GM21381 (cell line): ENCODE measurements at regions not wholly inside any gene's neighbourhood (a gene's known extent, or its start where the extent isn't known, plus 50 kb on each side); places are given as distances from the start of the nearest gene placed in this dataset.

ENCODE experiments used
- ATAC-seq: cut with Tn5 transposase; IDR thresholded peaks from one replicate; pipeline ENCODE4 v1.9.1; 2021; ENCODE audit warnings: mild to moderate bottlenecking, moderate library complexity; ENCODE audit not compliant: unreplicated experiment

DNA sequence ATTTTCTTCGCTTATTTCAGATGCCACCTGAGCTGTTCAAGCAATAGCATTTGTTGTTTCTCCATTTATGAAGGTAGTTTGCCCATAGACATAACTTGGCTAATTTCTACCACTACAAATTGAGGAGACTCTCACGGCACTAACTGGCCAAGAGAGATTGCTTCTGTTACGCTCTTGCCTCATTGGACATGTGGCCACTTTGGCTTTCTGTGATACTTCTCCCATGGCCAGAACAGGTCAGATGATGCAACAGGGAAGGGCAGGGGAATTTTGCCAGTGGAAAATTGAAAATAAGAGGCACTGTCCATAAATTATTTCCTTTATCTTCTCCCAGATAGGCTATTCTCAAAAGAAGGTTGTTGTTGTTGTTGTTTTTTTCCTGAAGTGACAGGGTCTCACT is 1633.3 kb upstream of the LRRTM3 start:
- ATAC-seq = no peak

GRCh38 chr10:65294329-65294728 is 1631.5 kb upstream of the LRRTM3 start:
- no peak for ATAC-seq

GRCh38 chr10:65301181-65301580 is 1624.7 kb upstream of the LRRTM3 start:
- ATAC-seq = no peak

DNA sequence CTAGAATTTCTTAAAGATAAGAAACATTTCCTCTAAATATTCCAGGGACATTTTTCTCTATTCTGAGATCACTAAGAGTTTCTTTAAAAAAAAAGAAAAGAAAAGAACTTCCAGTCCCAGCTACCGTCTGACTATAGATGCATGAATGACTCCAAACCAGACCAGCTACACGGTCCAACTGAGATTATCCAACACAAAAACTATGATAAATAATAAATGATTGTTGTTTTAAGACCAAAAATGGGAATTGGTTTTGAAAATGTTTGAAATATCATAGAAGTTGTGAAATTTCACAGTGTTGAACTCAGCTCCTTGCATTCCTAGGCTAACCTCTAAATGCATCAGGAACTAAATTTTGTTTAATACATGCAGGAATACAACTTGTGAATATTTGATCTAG is 1619.6 kb upstream of the LRRTM3 start:
- no peak for ATAC-seq

DNA sequence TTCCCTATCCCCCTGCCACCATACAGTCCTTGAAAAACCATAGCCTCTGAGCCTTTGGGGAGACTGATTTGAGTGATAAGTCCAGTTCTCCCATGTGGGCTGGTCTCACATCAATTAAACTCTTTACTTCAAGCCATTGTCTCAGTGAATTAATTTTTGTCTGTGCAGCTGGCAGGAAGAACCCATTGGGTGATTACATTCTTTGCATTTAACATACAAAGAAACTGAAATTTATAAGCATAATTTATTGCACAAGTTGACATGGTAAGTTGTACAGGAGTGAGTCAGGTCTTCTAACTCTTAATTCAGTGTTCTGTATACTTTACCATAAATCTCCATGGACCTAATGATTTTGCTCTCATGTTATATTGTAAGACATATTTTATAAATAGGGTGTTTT is 1613.0 kb upstream of the LRRTM3 start:
- no peak for ATAC-seq

- no peak for ATAC-seq
These were observed 1612.4 kb upstream of the LRRTM3 start for GRCh38 chr10:65313406-65313805.

DNA sequence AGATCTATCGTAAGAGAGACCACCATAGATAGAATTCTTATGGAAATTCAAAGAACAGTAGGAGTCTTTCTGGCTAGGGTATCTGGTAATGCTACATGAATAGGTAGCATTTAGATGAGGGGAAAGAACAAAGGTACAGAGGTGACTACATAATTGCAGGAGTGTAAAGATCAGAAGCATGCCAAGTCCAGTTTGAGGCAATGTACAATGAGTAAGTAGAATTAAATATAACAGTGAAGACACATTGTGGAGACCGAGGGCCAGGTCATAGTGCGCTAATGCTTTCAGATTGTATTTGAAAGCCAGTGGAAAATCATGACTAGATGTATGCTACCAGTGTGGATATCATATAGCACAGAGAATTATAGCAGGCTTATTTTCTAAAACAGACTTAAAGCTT is 1611.6 kb upstream of the LRRTM3 start:
- no peak for ATAC-seq

GRCh38 chr10:65319493-65319892 is 1606.3 kb upstream of the LRRTM3 start:
- ATAC-seq = no peak

DNA sequence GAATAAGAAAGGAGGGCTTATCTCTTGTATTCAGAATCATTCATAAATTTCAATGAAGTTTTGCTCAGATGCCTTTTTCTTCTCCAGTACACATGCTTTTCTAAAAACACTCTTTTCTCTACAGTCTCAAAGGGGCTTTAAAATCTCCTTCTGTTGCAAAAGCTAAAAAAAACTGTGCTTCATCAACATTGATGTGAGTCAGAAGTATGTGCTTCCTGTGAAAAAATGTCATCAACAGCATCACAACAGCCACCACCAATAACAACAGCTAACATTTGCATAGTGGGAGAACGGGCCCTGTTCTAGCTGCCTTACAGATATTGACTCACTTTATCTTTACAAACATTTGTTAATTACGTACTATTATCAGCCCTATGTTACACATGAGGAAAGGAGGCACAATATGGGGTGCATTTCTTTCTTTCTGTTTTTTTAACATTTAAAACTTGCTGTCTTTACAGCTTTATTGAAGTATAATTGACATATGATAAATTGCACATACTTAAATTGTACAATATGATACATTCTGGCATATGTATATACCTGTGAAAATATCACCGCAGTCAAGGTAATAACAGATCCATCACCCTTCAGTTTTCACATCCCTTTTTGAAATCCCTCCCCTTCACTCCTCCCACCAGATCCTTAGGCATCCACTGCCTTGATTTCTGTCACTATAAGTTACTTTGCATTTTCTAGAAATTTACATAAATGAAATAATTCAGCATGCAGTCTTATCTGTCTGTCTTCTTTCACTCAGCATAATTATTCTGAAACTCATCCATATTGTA is 1605.4 kb upstream of the LRRTM3 start:
- no peak for ATAC-seq

DNA sequence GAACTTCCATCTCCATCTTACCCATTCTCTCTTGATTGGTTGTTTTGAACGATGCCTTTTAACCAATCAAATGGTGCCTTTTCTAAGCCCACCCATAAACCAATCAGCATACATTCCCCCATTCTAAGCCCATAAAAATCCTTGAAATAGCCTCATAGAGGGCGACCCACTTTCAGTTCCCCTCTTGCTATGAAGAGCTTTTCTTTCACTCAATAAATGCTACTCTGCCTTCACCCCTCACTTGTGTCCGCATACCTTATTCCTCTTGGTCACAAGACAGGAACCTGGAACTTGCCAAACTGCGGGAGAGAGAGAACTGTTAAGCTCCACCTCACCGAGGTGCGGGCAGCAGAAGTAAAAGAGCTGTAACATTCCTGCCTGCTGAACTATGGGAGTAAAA is 1602.0 kb upstream of the LRRTM3 start:
- ATAC-seq = no peak

DNA sequence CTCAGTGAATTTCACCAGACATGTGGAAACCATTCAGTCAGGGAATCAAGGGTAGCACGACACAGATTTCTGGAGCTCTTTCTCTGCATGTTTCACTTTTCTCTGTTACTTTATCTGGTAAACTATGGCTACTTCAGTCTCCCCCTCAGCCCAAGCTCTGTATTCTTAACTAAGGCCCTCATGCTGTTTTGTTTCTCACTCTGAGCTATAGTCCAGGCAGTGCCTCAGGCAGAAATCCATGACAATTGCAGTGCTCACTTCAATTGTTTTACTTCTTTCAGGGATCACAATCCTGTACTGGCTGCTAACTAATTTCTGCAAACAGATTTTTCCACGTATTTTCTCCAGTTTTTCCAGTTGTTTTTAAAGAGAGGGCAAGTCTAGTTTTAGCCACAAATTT is 1599.9 kb upstream of the LRRTM3 start:
- no peak for ATAC-seq

GRCh38 chr10:65328486-65328885 is 1597.3 kb upstream of the LRRTM3 start:
- no peak for ATAC-seq

DNA sequence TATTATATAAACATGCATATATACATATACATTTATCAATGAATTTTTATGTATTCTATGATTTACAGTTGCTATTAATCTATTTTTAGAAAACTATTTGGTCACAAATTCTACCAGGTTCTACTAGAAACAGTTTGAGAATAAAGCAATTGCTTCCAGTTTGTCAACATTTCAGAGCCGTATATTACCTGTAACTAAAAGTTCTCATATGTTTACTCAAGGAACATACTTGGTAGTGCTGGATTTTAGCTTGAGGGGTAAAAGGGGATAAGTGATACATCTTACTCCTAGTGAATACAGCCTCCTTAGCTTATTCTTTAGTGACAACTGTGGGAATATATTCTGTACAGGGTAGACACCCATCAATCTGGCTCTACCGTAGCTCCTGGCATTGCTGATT is 1590.5 kb upstream of the LRRTM3 start:
- no peak for ATAC-seq

DNA sequence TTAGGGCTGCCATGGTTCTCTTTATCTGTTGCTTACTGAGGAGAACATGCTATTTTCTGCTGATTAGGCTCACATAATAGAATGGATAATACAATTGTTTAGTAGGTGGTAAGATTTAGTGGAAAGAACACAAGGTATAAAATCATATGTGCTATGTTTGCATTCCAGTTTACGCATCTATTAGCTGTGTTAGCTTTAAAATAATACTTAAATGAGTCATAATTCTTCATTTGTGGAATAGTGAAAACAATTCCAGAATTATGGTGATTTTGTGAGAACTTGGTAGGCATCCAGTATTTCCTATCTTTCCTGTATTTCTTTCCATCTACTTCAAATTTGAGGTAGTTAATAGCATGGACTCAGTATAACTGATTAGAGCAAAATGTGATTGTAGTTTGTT is 1585.5 kb upstream of the LRRTM3 start:
- no peak for ATAC-seq

GRCh38 chr10:65341323-65341925 is 1584.4 kb upstream of the LRRTM3 start:
- ATAC-seq = no peak

DNA sequence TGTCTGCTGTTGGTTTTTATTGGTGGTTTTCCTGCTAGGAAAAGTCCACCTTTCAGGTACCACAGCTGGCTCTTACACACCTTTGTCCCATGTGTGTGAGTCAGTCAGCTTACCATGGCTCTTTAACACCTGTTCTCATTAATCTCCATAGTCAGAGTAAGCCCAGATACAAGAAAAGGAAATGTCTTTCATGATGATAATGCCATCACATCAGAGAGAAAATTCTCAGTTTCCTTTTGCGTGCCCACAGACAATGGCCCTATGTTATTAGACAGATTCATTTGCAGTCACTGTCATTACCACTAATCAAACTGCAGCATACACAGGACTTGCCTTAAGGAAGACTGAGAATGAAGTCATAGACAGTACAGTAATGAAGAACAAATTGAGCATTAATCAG is 1583.6 kb upstream of the LRRTM3 start:
- ATAC-seq = no peak

DNA sequence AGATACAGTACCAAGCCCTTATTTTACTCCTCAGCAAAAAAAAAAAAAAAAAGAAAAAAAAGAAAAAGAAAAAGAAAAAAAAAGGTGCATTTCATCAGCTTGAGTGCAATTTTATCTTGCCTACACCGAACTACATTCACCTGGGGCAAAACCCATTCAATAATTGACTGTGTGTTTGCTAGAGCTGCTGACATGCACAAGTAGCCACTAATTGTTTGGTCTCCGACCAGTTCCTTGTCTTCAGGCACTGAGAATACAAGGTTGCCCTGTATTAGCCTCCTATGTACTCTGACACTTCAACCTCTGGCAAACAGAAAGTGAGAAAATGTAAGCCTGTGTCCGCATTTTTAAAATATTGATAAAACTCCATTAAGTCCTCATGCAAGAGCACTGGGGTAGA is 1579.4 kb upstream of the LRRTM3 start:
- ATAC-seq = no peak

DNA sequence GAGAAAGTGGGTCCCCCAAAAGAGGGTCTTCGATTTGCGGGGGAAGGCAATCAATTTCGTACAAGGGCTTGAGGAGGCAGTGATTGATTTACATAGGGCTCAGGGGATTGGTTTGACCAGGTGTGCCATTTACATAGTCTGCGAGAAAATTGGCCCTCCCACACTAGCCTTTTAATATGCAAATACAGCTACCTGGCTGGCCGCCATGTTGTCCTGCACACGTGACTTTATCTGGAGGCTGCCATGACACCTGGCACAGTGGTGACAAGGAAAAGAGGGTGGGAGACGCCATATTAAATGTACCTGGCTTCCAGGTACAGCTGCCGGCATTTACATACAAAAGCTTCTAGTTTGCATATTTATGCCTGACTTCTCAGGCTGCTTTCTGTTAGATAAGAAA is 1577.2 kb upstream of the LRRTM3 start:
- no peak for ATAC-seq

DNA sequence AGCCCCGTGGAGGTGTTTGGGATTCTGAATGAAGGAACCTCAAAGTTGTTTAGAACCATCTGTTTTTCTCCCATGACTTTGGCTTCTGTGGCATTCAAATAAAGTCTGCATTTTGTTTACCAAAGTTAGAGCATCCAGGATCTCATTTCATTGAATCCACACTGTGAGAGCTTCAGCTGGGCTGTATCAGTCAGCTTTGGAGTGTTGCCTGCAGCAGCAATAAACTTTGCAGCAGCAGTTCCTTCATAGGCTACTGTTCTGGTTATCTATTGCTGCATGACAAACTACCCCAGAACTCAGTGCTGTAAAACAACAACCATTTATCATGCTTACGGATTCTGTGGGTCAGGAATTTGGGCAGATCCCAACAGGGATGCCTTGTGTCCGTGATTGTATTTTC is 1575.2 kb upstream of the LRRTM3 start:
- no peak for ATAC-seq

GRCh38 chr10:65355141-65355680 is 1570.6 kb upstream of the LRRTM3 start:
- no peak for ATAC-seq

GRCh38 chr10:65358565-65358964 is 1567.3 kb upstream of the LRRTM3 start:
- ATAC-seq = no peak

- no peak for ATAC-seq
These were observed 1565.3 kb upstream of the LRRTM3 start for GRCh38 chr10:65360497-65360896.

GRCh38 chr10:65365878-65366277 is 1560.0 kb upstream of the LRRTM3 start:
- ATAC-seq = no peak
